HPDE6-E6E7 (cell line): ENCODE measurements at regions not wholly inside any gene's neighbourhood (a gene's known extent, or its start where the extent isn't known, plus 50 kb on each side); places are given as distances from the start of the nearest gene placed in this dataset.

ENCODE experiments used
- DNase-seq: peaks from one replicate; pipeline ENCODE4 v3.0.0; 2011; ENCODE audit warnings: missing footprints; ENCODE audit errors: extremely low spot score

DNA sequence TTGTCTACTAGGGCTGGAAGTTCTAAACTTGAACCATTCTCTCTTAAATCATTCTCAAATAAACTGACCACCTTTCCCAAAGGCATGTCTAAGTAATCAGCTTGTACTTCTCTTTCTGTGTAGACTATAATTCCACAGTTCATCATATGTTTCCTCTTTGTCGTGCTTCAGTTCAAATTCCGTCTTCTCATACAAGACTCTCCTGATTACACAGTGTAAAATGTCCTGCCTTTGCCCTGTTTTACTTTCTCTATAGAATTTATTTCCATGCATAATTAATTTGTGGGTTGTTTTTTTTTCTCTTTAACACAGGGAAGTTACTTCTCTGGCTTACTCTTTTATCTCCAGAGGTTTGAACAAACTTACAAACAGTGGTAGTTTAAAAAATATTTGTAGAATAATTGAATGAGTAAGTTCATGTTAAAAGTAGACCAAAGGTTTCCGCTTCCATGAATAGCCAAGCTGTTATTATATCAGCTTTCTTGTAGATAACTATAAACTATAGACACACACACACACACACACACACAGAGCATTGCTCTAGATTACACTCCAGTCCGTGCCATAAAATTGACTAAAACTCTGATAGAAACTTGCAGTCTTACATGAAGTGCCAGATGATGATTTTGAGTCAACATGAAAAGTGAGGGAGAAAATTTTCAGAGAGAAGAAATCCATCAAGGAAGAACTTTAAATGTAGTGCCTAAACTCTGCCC is 119.0 kb downstream of the SUCNR1 start:
- no peak for DNase-seq

DNA sequence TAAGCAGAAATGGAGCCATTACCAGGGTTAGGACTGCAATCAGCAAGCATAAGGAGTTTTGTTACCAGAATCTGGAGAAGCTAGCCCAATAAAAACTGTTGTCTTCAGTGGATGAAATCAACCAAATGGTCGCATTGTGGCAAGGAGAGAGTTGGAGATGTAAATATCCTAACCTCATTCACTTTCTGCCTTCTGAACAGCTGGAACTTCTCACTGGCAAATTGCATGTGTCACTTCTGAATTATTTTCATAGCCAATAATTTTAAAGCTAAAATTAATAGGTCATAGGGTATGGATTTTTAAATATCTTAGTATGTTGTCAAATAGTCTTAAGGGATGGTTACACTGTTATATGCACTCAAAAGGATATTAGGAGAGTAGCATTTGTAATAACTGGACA is 121.6 kb downstream of the SUCNR1 start:
- no peak for DNase-seq

DNA sequence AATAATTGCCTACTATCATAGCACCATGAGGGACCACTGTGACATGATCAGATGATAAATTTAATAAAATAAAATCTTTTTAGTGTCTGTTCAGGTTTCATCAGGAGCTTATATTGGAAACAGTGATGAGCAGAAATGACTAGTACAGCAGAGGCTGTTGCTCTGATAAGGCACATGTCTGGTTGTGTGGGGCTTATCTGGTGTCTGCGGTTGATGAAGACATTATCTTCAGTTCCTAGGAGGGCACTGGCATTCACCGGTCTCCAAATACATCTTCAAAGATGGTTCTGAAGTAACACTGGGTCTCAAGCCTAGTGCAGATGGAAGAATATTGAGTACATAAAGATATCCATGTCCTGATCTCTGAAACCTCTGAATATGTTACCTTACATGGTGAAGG is 125.3 kb downstream of the SUCNR1 start:
- DNase-seq: no peak

DNA sequence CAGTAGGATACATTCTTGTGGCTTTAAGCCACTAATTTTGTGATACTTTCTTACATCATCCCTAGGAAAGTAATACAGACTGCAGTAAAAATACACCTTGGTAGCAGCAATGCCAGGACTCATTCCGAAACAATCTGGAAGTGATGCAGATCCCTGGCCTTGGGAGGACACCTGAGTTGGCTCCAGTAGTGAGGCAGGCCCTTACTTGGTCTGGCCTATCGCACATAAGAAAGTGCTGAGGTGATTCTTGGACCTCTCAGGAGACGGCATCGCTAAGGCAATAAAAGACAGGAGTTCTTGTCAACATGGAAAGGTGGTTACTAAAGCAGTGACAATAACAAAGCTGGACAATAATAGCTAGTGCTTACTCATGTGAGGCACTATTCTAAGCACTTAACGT is 126.5 kb downstream of the SUCNR1 start:
- DNase-seq: no peak

DNA sequence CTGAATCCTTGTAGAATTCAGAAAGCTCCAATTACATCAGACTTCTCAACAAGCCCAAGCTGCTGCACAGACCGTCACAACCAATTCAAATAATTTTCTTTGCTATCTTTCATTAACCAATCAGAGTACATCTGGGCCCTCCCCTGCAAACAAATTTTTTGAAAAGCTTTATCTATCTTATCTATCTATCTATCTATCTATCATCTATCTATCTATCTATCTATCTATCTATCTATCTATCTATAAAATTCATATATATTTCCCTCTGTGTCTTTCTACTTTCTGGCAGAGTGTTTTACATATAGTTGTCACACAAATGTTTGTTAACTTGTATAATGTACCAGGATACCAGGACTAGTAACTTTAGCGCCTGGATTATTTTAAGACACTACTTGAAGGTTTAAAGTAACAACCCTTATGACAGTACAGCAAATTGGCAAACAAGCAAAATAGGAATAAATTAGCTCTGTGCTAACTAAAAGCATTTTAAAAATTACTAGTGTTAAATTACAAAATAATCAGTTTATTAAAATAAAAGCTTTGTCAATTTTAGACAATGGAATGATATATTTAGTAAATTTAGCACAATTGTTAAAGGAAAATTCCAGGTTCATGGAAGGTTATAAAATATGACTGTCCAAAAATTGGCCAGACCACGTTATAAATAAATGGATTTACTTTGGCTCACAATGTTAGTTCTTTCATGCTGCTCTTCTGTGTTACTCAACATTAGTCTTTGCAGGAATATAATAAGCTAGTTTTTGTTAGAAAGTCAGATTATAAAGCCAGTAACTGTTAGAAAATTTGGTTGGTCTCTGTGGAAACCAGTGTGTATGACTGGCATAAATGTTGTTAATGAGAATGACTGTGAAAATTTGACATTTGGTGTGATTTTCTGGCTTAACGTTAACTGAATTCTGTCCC is 138.6 kb downstream of the SUCNR1 start:
- no peak for DNase-seq

DNA sequence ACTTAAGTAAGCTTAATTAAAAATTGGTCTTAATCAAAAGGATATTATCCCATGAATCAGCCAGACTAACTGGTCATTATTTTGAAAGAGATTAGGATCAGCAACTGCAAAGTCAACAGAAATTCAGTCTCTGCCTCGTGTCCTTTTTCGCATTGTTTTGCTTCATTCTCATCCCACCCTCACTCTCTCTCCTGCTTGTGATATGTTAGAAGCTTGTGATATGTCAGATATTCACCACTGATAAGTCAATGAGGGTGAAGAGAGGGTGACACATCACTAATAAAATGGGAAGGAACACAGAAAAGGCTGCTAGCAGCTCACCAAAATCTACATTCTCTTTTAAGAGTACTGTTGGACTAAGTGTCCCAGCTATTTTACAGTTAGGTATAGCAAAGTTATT is 146.1 kb downstream of the SUCNR1 start:
- DNase-seq: no peak

DNA sequence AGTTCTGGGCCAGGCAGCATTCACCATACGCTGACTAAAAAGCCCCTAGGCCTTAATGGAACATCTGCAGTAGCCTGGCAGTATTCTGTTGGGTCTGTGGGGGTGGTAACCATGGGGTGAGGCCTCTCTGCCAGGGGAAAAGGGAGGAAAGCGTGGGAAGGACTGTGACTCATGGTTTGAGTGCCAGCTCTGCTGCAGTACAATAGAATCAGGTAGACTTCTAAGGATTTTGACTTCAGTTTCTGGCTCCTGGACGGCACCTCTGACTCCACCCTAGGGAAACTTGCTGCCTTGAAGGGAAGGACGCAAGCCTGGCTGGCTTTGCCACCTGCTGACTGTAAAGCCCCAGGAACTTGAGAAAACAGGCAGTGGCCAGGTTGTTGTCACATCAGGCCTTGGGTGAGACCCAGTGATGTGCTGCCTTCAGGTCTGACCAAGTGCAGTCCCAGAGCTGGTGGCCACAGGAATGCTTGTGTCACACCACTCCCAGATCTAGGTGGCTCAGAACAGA is 148.6 kb downstream of the SUCNR1 start:
- DNase-seq: peak; percentile 75

DNA sequence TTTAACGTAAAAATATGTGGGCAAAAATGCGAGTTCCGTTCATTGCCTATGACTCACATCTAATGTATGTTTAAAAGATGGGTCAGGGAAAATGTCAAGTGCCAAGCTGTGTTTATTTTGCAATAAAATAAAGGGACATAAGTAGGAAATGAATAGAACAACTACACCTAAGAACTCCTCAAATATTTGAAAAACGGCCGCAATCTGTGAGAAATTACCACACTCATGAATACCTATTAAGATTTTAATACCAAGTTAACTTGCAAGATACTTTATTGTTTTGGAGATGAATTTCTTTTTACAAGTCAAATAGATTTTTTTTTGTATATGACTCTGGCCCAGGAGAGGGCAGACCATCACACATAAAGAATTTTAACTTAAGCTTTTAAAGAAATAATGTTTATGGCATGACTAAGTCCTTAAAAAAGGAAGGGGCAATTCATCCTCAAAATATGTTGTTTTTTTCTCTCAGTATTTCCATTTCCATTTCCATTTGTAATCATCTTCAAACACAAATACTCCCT is 152.7 kb downstream of the SUCNR1 start:
- DNase-seq: no peak

DNA sequence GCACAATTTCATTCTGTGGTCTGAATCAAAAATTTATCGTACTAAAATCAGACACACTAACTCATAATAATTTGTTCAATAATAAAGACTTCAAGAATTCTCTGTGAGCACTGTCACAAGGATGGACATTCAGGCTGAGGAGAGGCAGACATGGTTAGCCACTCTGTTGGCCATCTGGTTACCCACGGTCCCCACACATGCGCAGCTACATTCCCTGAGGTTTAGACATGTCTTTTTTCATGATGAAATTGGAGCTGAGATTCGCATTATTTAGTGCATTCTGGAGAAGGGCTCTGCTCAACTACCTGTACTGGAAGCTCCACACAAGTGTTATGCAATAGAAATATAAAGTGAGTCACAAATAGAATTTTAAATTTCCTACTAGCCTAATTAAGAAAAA is 156.9 kb downstream of the SUCNR1 start:
- DNase-seq: no peak

DNA sequence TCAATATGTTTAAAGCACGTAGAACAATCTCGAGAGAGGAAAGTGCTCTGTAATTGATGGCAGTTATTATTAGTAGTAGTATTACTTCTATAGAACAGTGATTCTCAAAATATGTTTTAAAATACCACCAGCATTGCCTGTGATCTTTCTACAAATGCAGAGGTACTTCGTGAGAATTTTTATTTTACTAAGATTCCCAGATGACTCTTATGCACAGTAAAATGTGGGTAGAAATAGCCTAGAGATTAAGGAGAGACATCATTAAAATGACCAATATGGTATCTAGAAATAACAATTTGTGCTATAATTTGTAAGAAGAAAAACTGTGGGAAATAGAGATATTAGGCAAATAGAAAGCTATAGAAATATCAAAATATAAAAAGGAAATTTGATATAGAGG is 157.9 kb downstream of the SUCNR1 start:
- DNase-seq: no peak

DNA sequence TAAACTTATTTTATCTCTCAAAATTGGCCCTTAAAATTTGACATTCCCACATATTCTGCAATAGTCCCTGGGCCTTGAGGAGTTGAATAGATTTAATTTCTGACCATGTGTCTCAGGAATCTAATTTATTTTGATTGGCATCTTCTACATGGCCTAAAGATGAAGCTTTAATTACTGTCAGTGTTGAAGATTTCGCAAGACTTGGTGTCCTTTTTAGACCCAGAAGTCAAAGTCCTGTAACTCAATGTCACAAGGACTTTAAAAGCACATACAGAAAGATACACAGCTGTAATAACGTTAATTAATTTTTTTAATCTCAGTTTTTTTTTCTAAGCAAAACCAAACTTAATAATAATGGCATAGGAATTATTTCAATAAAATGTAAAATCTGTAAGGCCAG is 163.9 kb downstream of the SUCNR1 start:
- DNase-seq: no peak

DNA sequence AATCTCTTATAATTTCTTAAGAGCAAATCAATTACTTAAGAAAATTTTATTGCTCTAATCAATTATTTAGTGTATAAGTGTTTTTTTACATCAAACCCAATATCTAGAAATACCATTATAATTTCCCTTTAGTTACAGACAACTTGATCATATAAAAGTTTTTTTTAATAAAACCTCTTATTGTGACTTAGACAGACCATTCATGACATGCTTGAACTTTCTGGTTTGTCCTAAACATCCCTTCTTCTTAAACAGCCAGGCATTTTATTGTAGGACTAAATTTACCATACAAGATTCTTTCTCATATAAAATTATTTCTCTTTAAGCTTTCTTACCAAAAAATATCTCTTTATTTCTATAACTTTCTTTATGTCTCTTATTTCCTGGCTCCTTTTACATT is 164.5 kb downstream of the SUCNR1 start:
- DNase-seq: no peak

DNA sequence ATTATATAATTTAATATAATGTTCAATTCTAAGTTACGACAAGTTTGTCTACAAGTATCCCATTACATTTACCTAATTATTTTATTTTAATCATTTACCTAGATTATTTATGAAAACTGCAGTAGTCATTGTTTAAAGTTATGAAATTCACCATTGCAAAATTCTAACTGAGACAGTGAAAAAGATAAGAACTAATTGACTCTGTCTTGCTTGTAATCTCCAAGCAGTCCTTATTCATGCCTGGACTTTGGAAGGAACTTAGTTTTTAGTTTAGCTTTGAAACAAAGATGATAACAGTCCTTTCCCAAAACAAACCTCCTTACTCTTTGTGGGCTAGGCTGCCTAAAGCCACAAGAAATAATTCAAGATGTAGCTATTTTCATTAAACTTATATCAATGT is 165.0 kb downstream of the SUCNR1 start:
- no peak for DNase-seq

DNA sequence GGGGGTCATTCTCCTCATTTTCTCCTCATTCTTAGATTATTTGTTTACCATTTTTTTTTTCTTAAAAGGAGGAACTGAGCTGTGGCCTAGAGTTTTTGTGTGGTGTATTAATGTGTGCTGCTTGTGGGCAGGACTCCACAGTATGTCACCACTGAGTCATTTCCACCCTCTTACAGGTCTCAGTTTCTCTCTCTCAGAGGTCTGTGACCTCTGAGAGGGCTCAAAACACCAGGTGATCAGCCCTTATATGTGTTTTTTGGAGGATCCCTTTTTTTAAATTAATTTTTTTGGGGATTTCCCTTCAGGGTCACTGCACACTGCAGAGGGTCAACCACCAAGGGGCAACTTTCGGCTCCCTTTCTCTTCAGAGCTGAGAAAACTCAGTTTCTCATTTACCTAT is 166.4 kb downstream of the SUCNR1 start:
- DNase-seq: no peak

DNA sequence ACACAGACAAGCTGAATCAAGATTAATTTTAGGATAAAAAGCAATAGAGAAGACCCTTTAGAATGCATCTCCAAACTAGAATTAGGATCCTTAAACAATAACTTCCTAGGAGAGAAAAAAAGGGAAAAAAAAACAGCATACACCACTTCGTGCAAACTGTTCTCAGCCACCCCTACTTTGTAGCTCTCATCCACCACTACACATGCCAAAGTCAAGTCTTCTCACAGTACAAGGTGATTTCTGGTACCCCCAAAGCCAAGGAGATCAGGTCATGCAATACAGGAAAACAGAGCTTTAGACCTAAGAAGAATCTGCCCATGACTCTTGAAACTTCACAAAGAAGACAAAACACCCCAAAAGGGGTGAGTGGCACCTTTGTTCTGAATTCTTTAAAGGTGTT is 166.9 kb downstream of the SUCNR1 start:
- no peak for DNase-seq

DNA sequence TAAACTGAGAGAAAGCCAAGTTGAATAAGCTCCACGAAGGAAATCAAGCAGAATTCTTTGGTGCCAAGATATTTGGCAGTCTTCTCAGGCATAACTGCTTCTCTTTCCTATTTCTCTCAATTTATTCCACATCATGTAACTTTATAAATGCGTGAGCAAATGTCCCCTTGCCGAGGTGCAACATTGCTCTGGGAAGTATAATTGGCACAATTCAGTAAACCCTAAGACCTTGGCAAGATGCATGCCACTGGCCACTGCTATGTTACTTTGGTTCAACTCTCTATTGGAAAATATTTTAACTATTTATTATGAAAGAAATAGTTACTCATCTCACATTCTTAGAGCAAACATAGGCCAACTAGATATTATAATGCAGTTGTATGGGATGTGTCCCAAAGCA is 170.2 kb downstream of the SUCNR1 start:
- DNase-seq: no peak

DNA sequence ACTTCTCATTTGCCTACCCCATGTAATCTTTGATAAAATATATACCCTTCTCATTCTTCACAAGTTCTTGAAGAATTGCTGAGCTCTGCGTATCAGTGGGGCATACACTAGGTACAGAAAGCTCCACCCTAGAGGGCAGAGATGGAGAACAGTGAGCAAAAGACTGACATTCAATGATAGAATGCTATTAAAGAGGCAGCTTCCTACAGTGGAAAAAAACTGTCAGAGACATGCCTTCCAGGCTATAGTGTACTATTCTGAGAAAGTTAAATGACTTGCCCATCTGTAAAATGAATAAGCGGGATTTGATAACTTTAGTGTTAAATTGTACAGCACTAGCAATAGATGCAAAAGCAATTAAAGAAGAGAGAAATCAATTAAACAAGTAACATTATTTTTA is 172.8 kb downstream of the SUCNR1 start:
- DNase-seq: no peak

DNA sequence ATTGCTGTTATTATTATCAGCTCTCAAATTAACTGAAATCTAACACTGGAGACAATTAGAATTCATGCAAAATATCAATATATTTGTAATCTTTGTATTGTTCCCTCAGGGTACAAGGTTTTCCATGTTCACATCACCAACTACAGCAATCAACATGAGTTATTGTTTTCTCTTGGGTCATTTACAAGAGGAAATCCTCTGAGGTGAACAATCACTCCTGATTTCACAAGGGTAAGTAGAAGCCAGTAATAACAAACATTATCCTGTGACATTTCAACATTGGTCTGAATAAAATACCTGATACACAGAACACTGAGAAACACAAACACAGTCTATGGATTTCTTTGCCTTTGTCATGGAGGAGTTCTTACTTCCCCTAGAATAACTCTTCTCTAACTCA is 174.0 kb downstream of the SUCNR1 start:
- no peak for DNase-seq

DNA sequence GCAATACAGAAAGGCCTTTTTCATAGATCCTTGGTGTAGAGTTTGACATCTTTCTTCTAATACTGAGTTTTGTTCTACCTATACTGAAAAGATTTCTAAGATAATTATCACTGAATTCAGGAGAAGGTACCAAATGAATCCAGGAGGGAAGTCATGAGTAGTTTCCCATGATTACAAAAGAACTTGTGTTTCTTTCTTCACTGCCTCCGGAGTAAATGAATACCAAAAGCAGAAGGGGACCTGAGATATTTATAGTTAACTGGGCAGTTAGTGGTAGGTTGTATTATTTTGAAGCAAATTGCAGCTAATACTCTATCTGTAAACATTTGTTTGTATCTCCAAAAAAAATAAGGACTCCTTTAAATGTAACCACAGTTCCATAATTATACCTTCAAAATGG is 175.4 kb downstream of the SUCNR1 start:
- DNase-seq: no peak

DNA sequence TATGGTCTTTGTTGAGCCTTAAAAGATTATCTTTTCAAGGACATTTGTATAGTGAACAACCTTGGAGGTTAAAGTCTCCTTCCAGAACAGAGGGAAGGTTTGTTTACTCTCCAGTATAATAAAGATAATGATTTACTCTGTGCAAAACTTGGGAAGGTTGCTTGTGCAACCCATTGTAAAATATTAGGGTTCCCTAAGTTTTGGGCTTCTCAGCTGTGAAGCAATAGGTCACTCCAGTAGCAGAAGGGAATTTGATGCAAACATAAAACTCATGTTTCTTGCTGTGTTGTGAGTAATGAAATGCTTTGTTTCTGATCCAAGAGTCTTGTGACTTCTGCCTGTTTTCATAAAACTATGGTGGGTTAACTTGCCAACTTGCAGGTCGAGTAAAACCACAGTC is 177.5 kb downstream of the SUCNR1 start:
- no peak for DNase-seq

DNA sequence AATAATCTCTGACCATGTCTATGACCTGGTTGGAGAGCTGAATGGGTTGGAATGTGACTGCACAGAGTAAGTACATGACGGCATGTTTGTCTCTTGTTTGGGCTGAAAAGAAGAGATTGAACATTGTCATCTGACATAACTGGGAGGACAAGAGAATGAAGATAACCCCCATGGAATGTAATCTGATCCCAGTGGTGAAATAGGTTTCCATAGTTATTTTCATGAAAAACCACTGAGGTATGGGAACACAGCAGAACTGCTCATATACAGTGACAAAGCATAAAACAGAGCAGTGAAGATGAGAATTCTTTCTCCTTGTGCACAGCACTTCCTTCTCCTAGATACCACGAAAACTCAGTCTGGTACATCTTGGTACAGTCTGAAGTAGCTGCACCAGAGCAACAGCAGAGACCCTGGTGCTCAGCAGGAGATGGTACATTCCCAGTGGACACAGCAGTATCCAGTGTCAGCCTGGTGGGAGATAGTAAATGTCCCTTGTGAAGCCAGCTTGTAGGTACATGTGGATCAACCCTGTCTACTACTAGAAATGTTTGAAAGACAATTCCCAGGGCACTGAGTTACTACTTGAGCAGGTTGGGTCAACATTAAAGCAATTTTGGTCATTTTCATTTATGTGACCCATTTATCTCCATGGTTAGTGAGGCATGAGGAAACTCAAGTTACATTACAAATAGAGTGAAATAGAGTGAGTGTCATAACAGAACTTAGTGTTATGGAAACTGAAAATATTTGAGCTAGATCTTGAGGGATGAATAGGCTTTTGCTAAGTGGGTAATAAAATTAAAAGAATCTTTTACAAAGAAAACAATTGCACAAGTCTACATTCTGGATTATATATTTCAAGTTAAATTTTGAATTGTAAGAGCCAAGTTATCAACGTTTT is 178.3 kb downstream of the SUCNR1 start:
- DNase-seq: no peak

DNA sequence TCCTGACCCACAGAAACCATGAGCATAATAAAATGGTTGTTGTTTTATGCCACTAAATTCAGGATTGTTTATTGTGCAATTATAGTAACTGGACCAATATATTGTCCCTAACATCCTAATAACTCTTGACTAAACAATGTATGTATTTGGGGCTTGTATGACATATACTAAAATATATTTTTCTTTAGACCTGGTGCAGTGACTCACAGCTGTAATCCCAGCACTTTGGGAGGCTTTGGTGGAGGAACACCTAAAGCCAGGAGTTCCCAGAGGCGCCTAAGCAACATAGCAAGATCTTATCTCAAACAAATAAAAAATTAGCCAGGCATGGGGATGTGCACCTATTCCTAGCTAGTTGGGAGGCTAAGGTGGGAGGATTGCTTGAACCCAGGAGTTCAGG is 180.4 kb downstream of the SUCNR1 start:
- DNase-seq: no peak
